Prostate gland (tissue), 2 donors: ENCODE measurements at regions not wholly inside any gene's neighbourhood (a gene's known extent, or its start where the extent isn't known, plus 50 kb on each side); places are given as distances from the start of the nearest gene placed in this dataset.

Experiments used
- DNase-seq: peaks from one replicate; pipeline ENCODE4 v3.0.0-alpha.2; 2019; ENCODE audit warnings: low spot score
- H3K27ac ChIP-seq, 2 donors: fragments of 200-600 bp; sonication (generic); 2 replicates each; pipeline ENCODE4 v1.5.1; 2017 to 2019
- H3K27me3 ChIP-seq: fragments of 200-600 bp; sonication (generic); replicated peaks from 2 replicates; pipeline ENCODE4 v1.5.1; 2019; ENCODE audit not compliant: insufficient read depth
- H3K36me3 ChIP-seq, 2 donors: fragments of 200-600 bp; sonication (generic); 1 replicate in 1 of 2; 2 replicates in 1 of 2; pipeline versions ENCODE4 v1.5.1 to v1.8.1; 2017 to 2019
- H3K4me1 ChIP-seq: fragments of 200-600 bp; sonication (generic); replicated peaks from 2 replicates; pipeline ENCODE4 v1.5.1; 2019
- H3K4me3 ChIP-seq, 2 donors: fragments of 200-600 bp; sonication (generic); 2 replicates each; pipeline ENCODE4 v1.5.1; 2017 to 2019
- H3K9me3 ChIP-seq: fragments of 200-600 bp; sonication (generic); 2 replicates; pipeline ENCODE4 v1.5.1; 2017
- CTCF ChIP-seq, 4 experiments: fragments of 200-600 bp in 2 of 4; fragments of 450-650 bp in 2 of 4; sonication (generic) in 2 of 4; IDR thresholded peaks; 1 replicate in 3 of 4; 2 replicates in 1 of 4; pipeline ENCODE4 v1.5.1; 2016 to 2019; ENCODE audit warnings: antibody characterized with exemption in 4 of 4, mild to moderate bottlenecking in 2 of 4, moderate library complexity in 2 of 4
- POLR2A ChIP-seq: fragments of 450-650 bp; IDR thresholded peaks from one replicate; pipeline ENCODE4 v1.6.1; 2016; ENCODE audit warnings: antibody characterized with exemption, mild to moderate bottlenecking
- POLR2AphosphoS5 ChIP-seq: sonication (generic); formaldehyde crosslinking; IDR thresholded peaks from one replicate; pipeline ENCODE4 v1.6.1; 2017; ENCODE audit warnings: antibody characterized with exemption
- WGBS: methylation state at CpG from one replicate; pipeline ENCODE4 v1.1.5; 2018; 5-methylcytosine and 5-hydroxymethylcytosine counted together
- intact Hi-C: fragments of 100-400 bp; cut with DNase I; formaldehyde crosslinking; loops from one replicate; pipeline ENCODE4 v1.14.2; 2022

- intact Hi-C loops, result no loop called here
- no peak overlapping the region for H3K27ac ChIP-seq
- no peaks in the 10 kb centered on the region for H3K36me3 ChIP-seq
- 45% methylated on average over 5 of the region's 5 CpGs for WGBS
- H3K9me3 ChIP-seq, result no peaks in the 10 kb centered on the region
- TF ChIP-seq POLR2AphosphoS5 (no peak), CTCF (IDR thresholded peaks at IDR 0.05) (no peak), POLR2A (no peak)
- no peaks in the 10 kb centered on the region for H3K27me3 ChIP-seq
- H3K4me3 ChIP-seq, result no peak overlapping the region
- DNase-seq, result no peak
- H3K4me1 ChIP-seq, result no peaks in the 10 kb centered on the region
Observed at GRCh38 chr2:147560810-147561535, 283.9 kb upstream of the ACVR2A start.

GRCh38 chr2:147559070-147559725 lies 285.6 kb upstream of the ACVR2A start:
- H3K4me3 ChIP-seq, result no peak overlapping the region
- H3K27ac ChIP-seq, result no peak overlapping the region
- DNase-seq, result no peak
- no peaks in the 10 kb centered on the region for H3K4me1 ChIP-seq
- WGBS, result 90% methylated on average over 4 of the region's 4 CpGs
- no peaks in the 10 kb centered on the region for H3K27me3 ChIP-seq
- no peaks in the 10 kb centered on the region for H3K9me3 ChIP-seq
- TF ChIP-seq POLR2A (no peak), POLR2AphosphoS5 (no peak), CTCF (IDR thresholded peaks at IDR 0.05) (no peak)
- no peaks in the 10 kb centered on the region for H3K36me3 ChIP-seq
- intact Hi-C loops, result no loop called here

GRCh38 chr2:147558620-147559019 lies 286.2 kb upstream of the ACVR2A start:
- H3K36me3 ChIP-seq, result no peaks in the 10 kb centered on the region
- intact Hi-C loops, result no loop called here
- WGBS, result 78% methylated on average over 3 of the region's 3 CpGs
- H3K9me3 ChIP-seq, result no peaks in the 10 kb centered on the region
- DNase-seq, result no peak
- H3K27ac ChIP-seq, result no peak overlapping the region
- H3K4me3 ChIP-seq, result no peak overlapping the region
- TF ChIP-seq CTCF (IDR thresholded peaks at IDR 0.05) (no peak), POLR2A (no peak), POLR2AphosphoS5 (no peak)
- H3K4me1 ChIP-seq, result no peaks in the 10 kb centered on the region
- H3K27me3 ChIP-seq, result no peaks in the 10 kb centered on the region

- H3K4me3 ChIP-seq, result no peak overlapping the region
- H3K27ac ChIP-seq, result no peak overlapping the region
- TF ChIP-seq POLR2AphosphoS5, result no peak
- TF ChIP-seq POLR2A, result no peak
- no peak for TF ChIP-seq CTCF (IDR thresholded peaks at IDR 0.05)
- no peaks in the 10 kb centered on the region for H3K9me3 ChIP-seq
- H3K4me1 ChIP-seq, result no peaks in the 10 kb centered on the region
- H3K27me3 ChIP-seq, result no peaks in the 10 kb centered on the region
- whole genome bisulfite sequencing, result 83% methylated on average over 5 of the region's 5 CpGs
- H3K36me3 ChIP-seq, result no peaks in the 10 kb centered on the region
- intact Hi-C loops, result no loop called here
- no peak for DNase-seq
Observed at GRCh38 chr2:147554521-147555107, 290.2 kb upstream of the ACVR2A start.
